ENCODE measurements at regions not wholly inside any gene's neighbourhood (a gene's known extent, or its start where the extent isn't known, plus 50 kb on each side); places are given as distances from the start of the nearest gene placed in this dataset.

GRCh38 chr12:88308825-88309224, 166.7 kb downstream of the TMTC3 start:
- Histone ChIP-seq H3K27ac (ENCODE audit: low read length) (no peak overlapping the region), H3K27me3 (replicated peaks in 1 of 2; ENCODE audit: control insufficient read depth in 2 of 2, extremely low read depth in 1 of 2, insufficient read depth in 2 of 2, low read length in 1 of 2) (no peaks in the 10 kb centered on the region), H3K4me1 (ENCODE audit: control insufficient read depth in 1 of 2, extremely low read depth in 1 of 2, insufficient read depth in 2 of 2, low read length in 2 of 2) (no peaks in the 10 kb centered on the region), H3K36me3 (ENCODE audit: control insufficient read depth in 2 of 2, extremely low read depth in 1 of 2, insufficient read depth in 1 of 2, low read length in 1 of 2) (no peaks in the 10 kb centered on the region), H3K4me3 (ENCODE audit: control insufficient read depth in 1 of 2, extremely low read depth in 1 of 2, low read length in 1 of 2) (no peak overlapping the region), H3K9me3 (no peaks in the 10 kb centered on the region)
- no peaks in the 10 kb centered on the region for H3K27me3 Mint-ChIP-seq
- no peak for DNase-seq
- H3K4me3 Mint-ChIP-seq, result no peak overlapping the region
- ChIA-PET POLR2A (no interaction called here), CTCF (no interaction called here)
- ATAC-seq (replicated peaks in 1 of 4), result no peak
- peaks cover 0 to 3% (median 0%) of the 10 kb centered on the region in 3 donors for H3K9me3 Mint-ChIP-seq
- no peaks in the 10 kb centered on the region for H3K36me3 Mint-ChIP-seq
- H3K27ac Mint-ChIP-seq, result no peak overlapping the region
- no peaks in the 10 kb centered on the region for H3K4me1 Mint-ChIP-seq

DNA sequence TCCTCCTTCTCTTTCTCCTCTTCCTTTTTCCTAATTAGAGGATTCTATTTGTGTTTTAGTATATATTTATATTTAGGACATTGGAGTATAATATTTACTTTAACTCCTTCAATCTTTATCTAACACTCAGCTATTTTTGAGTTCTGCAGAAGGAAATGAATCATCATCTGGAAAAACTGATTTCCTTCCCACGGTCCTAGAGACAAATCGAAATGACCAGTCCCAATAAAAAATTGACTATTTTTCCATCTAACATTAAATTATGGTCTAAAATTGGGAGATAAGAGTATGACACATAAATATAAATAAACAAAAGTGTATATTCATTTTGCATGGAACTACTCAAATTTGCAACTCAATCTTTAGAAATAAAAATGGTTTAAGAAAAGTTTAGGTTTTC, 167.4 kb downstream of the TMTC3 start:
- no peak overlapping the region for H3K4me3 ChIP-seq (ENCODE audit: control insufficient read depth in 1 of 2, extremely low read depth in 1 of 2, low read length in 1 of 2)
- H3K4me3 Mint-ChIP-seq, result no peak overlapping the region
- no peaks in the 10 kb centered on the region for H3K9me3 ChIP-seq
- no peaks in the 10 kb centered on the region for H3K4me1 Mint-ChIP-seq
- H3K36me3 ChIP-seq (ENCODE audit: control insufficient read depth in 2 of 2, extremely low read depth in 1 of 2, insufficient read depth in 1 of 2, low read length in 1 of 2), result no peaks in the 10 kb centered on the region
- ATAC-seq (replicated peaks in 1 of 4) (no peak), DNase-seq (no peak)
- no peak overlapping the region for H3K27ac Mint-ChIP-seq
- ChIA-PET CTCF (no interaction called here), POLR2A (no interaction called here)
- H3K4me1 ChIP-seq (ENCODE audit: control insufficient read depth in 1 of 2, extremely low read depth in 1 of 2, insufficient read depth in 2 of 2, low read length in 2 of 2), result no peaks in the 10 kb centered on the region
- H3K27me3 ChIP-seq (replicated peaks in 1 of 2; ENCODE audit: control insufficient read depth in 2 of 2, extremely low read depth in 1 of 2, insufficient read depth in 2 of 2, low read length in 1 of 2), result no peaks in the 10 kb centered on the region
- no peaks in the 10 kb centered on the region for H3K36me3 Mint-ChIP-seq
- no peak overlapping the region for H3K27ac ChIP-seq (ENCODE audit: low read length)
- H3K9me3 Mint-ChIP-seq, result peaks cover 0 to 3% (median 0%) of the 10 kb centered on the region in 3 donors
- no peaks in the 10 kb centered on the region for H3K27me3 Mint-ChIP-seq
- WGBS (ENCODE audit: insufficient coverage), result no CpG with 5 or more reads among the region's 2 CpGs

DNA sequence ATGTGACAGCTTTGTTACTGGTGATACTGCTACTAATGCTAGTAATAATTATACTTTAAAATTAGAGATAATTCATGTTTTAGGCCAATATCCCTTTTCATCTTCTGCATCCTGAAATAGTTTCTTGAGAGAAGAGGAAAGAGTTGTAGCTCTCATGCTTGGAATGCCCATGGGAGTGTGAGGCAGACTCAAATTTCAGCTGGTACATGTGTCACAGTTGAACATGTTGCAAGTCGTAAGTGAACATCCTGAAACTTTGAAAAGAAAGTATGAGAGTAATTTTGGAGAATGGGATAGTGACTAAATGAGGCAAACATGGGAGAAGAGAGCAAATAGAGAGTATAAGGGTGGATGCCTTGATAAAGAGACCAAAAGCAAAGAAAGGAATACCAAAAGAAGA, 168.0 kb downstream of the TMTC3 start:
- DNase-seq (no peak), ATAC-seq (replicated peaks in 1 of 4) (no peak)
- ChIA-PET POLR2A (no interaction called here), CTCF (no interaction called here)
- Mint-ChIP-seq H3K9me3 (peaks cover 0 to 3% (median 0%) of the 10 kb centered on the region in 3 donors), H3K4me3 (no peak overlapping the region), H3K36me3 (no peaks in the 10 kb centered on the region), H3K27me3 (no peaks in the 10 kb centered on the region), H3K4me1 (no peaks in the 10 kb centered on the region), H3K27ac (no peak overlapping the region)
- WGBS (ENCODE audit: insufficient coverage), result 40% methylated on average over 1 of the region's 1 CpG
- Histone ChIP-seq H3K4me3 (ENCODE audit: control insufficient read depth in 1 of 2, extremely low read depth in 1 of 2, low read length in 1 of 2) (no peak overlapping the region), H3K36me3 (ENCODE audit: control insufficient read depth in 2 of 2, extremely low read depth in 1 of 2, insufficient read depth in 1 of 2, low read length in 1 of 2) (no peaks in the 10 kb centered on the region), H3K27me3 (replicated peaks in 1 of 2; ENCODE audit: control insufficient read depth in 2 of 2, extremely low read depth in 1 of 2, insufficient read depth in 2 of 2, low read length in 1 of 2) (no peaks in the 10 kb centered on the region), H3K4me1 (ENCODE audit: control insufficient read depth in 1 of 2, extremely low read depth in 1 of 2, insufficient read depth in 2 of 2, low read length in 2 of 2) (no peaks in the 10 kb centered on the region), H3K9me3 (no peaks in the 10 kb centered on the region), H3K27ac (ENCODE audit: low read length) (no peak overlapping the region)

DNA sequence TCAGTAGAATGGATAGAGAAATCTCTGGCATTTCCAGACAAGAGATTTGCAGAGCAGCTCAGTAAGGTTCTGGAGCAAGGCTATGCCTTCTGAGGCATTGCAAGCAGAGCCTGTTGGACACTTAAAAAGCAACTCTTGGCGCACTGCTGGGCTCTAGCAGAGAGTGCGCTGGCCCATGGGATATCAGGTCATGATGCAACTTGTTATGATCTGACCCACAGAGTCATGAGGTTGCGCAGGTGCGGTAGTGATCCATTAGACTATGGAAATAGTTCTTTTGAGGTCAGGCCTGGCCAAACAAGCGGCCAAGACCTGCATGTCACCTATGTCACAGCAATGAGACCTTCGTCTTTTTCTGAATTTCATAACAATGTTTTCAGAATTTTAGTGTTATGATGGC, 168.6 kb downstream of the TMTC3 start:
- Histone ChIP-seq H3K36me3 (ENCODE audit: control insufficient read depth in 2 of 2, extremely low read depth in 1 of 2, insufficient read depth in 1 of 2, low read length in 1 of 2) (no peaks in the 10 kb centered on the region), H3K9me3 (no peaks in the 10 kb centered on the region), H3K4me1 (ENCODE audit: control insufficient read depth in 1 of 2, extremely low read depth in 1 of 2, insufficient read depth in 2 of 2, low read length in 2 of 2) (no peaks in the 10 kb centered on the region), H3K27ac (ENCODE audit: low read length) (no peak overlapping the region), H3K4me3 (ENCODE audit: control insufficient read depth in 1 of 2, extremely low read depth in 1 of 2, low read length in 1 of 2) (no peak overlapping the region), H3K27me3 (replicated peaks in 1 of 2; ENCODE audit: control insufficient read depth in 2 of 2, extremely low read depth in 1 of 2, insufficient read depth in 2 of 2, low read length in 1 of 2) (no peaks in the 10 kb centered on the region)
- Mint-ChIP-seq H3K27me3 (no peaks in the 10 kb centered on the region), H3K4me3 (no peak overlapping the region), H3K9me3 (peaks cover 0 to 3% (median 0%) of the 10 kb centered on the region in 3 donors), H3K36me3 (no peaks in the 10 kb centered on the region), H3K4me1 (no peaks in the 10 kb centered on the region), H3K27ac (no peak overlapping the region)
- POLR2A ChIA-PET, result no interaction called here
- WGBS (ENCODE audit: insufficient coverage), result 100% methylated on average over 4 of the region's 6 CpGs
- CTCF ChIA-PET, result no interaction called here
- DNase-seq (no peak), ATAC-seq (replicated peaks in 1 of 4) (no peak)

GRCh38 chr12:88313554-88313953, 171.4 kb downstream of the TMTC3 start:
- Mint-ChIP-seq H3K36me3 (no peaks in the 10 kb centered on the region), H3K4me3 (no peak overlapping the region), H3K27me3 (no peaks in the 10 kb centered on the region), H3K27ac (no peak overlapping the region), H3K4me1 (no peaks in the 10 kb centered on the region), H3K9me3 (no peaks in the 10 kb centered on the region)
- no peak for ATAC-seq (replicated peaks in 1 of 4)
- no peaks in the 10 kb centered on the region for H3K4me1 ChIP-seq (ENCODE audit: control insufficient read depth in 1 of 2, extremely low read depth in 1 of 2, insufficient read depth in 2 of 2, low read length in 2 of 2)
- no peak overlapping the region for H3K4me3 ChIP-seq (ENCODE audit: control insufficient read depth in 1 of 2, extremely low read depth in 1 of 2, low read length in 1 of 2)
- H3K27ac ChIP-seq (ENCODE audit: low read length), result no peak overlapping the region
- CTCF ChIA-PET, result no interaction called here
- DNase-seq, result no peak
- H3K9me3 ChIP-seq, result no peaks in the 10 kb centered on the region
- H3K27me3 ChIP-seq (replicated peaks in 1 of 2; ENCODE audit: control insufficient read depth in 2 of 2, extremely low read depth in 1 of 2, insufficient read depth in 2 of 2, low read length in 1 of 2), result no peaks in the 10 kb centered on the region
- no CpG with 5 or more reads among the region's 1 CpG for WGBS (ENCODE audit: insufficient coverage)
- POLR2A ChIA-PET, result no interaction called here
- H3K36me3 ChIP-seq (ENCODE audit: control insufficient read depth in 2 of 2, extremely low read depth in 1 of 2, insufficient read depth in 1 of 2, low read length in 1 of 2), result no peaks in the 10 kb centered on the region

- no peak for ATAC-seq (replicated peaks in 1 of 4)
- Mint-ChIP-seq H3K4me3 (no peak overlapping the region), H3K4me1 (no peaks in the 10 kb centered on the region), H3K9me3 (no peaks in the 10 kb centered on the region), H3K36me3 (no peaks in the 10 kb centered on the region), H3K27ac (no peak overlapping the region), H3K27me3 (no peaks in the 10 kb centered on the region)
- Histone ChIP-seq H3K27ac (ENCODE audit: low read length) (no peak overlapping the region), H3K4me1 (ENCODE audit: control insufficient read depth in 1 of 2, extremely low read depth in 1 of 2, insufficient read depth in 2 of 2, low read length in 2 of 2) (no peaks in the 10 kb centered on the region), H3K36me3 (ENCODE audit: control insufficient read depth in 2 of 2, extremely low read depth in 1 of 2, insufficient read depth in 1 of 2, low read length in 1 of 2) (no peaks in the 10 kb centered on the region), H3K27me3 (replicated peaks in 1 of 2; ENCODE audit: control insufficient read depth in 2 of 2, extremely low read depth in 1 of 2, insufficient read depth in 2 of 2, low read length in 1 of 2) (no peaks in the 10 kb centered on the region), H3K9me3 (no peaks in the 10 kb centered on the region), H3K4me3 (ENCODE audit: control insufficient read depth in 1 of 2, extremely low read depth in 1 of 2, low read length in 1 of 2) (no peak overlapping the region)
- WGBS (ENCODE audit: insufficient coverage), result no CpG with 5 or more reads among the region's 4 CpGs
- no peak for DNase-seq
- ChIA-PET CTCF (no interaction called here), POLR2A (interaction anchor here in 1 of 2 donors (0.5 kb wide), 1 partner anchor 8 kb away, joined by 3 read pairs; no protein-coding TSS in a partner anchor)
Measured at GRCh38 chr12:88314706-88315105, 172.6 kb downstream of the TMTC3 start.

DNA sequence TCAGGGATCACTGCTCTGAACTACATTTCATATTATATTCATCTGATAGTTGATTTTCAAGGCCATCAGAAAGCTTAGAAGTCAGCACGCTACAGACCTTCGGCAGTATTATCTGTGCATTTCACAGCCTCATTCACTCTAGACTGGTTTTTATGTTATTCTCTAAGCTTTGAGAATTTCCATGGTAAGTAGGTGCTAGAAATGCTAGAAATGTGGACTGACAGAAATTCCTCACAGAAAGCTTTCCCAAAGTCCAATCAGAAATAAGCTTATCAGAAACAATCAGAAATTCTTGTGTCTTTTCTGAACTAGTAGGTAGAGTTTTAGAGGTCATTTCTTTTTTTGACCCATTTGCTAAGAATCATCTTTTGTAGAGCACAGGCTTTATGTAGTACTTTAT, 176.6 kb downstream of the TMTC3 start:
- Mint-ChIP-seq H3K36me3 (no peaks in the 10 kb centered on the region), H3K27ac (no peak overlapping the region), H3K27me3 (no peaks in the 10 kb centered on the region), H3K4me1 (no peaks in the 10 kb centered on the region), H3K9me3 (no peaks in the 10 kb centered on the region), H3K4me3 (no peak overlapping the region)
- DNase-seq (no peak), ATAC-seq (replicated peaks in 1 of 4) (no peak)
- no peaks in the 10 kb centered on the region for H3K36me3 ChIP-seq (ENCODE audit: control insufficient read depth in 2 of 2, extremely low read depth in 1 of 2, insufficient read depth in 1 of 2, low read length in 1 of 2)
- H3K9me3 ChIP-seq, result no peaks in the 10 kb centered on the region
- H3K4me3 ChIP-seq (ENCODE audit: control insufficient read depth in 1 of 2, extremely low read depth in 1 of 2, low read length in 1 of 2), result no peak overlapping the region
- POLR2A ChIA-PET, result interaction anchor here in 1 of 2 donors (0.6 kb wide), 1 partner anchor 132 kb away, joined by 3 read pairs; no protein-coding TSS in a partner anchor
- no peaks in the 10 kb centered on the region for H3K27me3 ChIP-seq (replicated peaks in 1 of 2; ENCODE audit: control insufficient read depth in 2 of 2, extremely low read depth in 1 of 2, insufficient read depth in 2 of 2, low read length in 1 of 2)
- no peak overlapping the region for H3K27ac ChIP-seq (ENCODE audit: low read length)
- no CpG with 5 or more reads among the region's 2 CpGs for WGBS (ENCODE audit: insufficient coverage)
- H3K4me1 ChIP-seq (ENCODE audit: control insufficient read depth in 1 of 2, extremely low read depth in 1 of 2, insufficient read depth in 2 of 2, low read length in 2 of 2), result no peaks in the 10 kb centered on the region
- CTCF ChIA-PET, result no interaction called here

All from T-cell (primary cell).